Epithelial cell of esophagus (primary cell): ENCODE measurements at regions not wholly inside any gene's neighbourhood (a gene's known extent, or its start where the extent isn't known, plus 50 kb on each side); places are given as distances from the start of the nearest gene placed in this dataset.

Experiments used
- DNase-seq: peaks from one replicate; pipeline ENCODE4 v3.0.0; 2010; ENCODE audit warnings: low read depth
- H3K4me3 ChIP-seq: 2 replicates; pipeline ENCODE4 v1.5.1; 2011; ENCODE audit warnings: mild to moderate bottlenecking, low read length, control low read depth
- TF ChIP-seq, protein P1 (sequence below): IDR thresholded peaks from 2 replicates; pipeline ENCODE4 v1.5.1; 2011; ENCODE audit warnings: low read depth, mild to moderate bottlenecking, low read length, control low read depth, inconsistent platforms; ENCODE audit not compliant: insufficient read depth; ENCODE audit errors: missing control alignments

DNA sequence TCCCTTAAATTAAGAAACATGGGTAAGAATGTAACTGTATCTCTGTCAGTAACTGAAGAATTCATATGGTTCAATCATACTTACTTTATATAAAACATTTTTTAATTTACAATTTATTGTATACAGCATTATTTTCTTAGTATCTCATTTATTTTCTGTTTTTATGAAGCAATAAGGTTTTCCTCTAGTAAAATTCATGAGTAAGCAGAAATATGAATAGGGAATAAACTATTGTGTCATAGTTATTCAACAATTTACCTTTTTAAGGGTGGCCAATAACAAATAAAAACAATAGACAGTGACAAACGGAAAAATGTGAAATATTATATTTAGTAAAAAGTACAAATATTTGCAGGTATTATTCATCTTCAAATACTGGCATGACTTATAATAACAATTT is 624.4 kb downstream of the TECRL start:
- TF ChIP-seq, protein P1, sequence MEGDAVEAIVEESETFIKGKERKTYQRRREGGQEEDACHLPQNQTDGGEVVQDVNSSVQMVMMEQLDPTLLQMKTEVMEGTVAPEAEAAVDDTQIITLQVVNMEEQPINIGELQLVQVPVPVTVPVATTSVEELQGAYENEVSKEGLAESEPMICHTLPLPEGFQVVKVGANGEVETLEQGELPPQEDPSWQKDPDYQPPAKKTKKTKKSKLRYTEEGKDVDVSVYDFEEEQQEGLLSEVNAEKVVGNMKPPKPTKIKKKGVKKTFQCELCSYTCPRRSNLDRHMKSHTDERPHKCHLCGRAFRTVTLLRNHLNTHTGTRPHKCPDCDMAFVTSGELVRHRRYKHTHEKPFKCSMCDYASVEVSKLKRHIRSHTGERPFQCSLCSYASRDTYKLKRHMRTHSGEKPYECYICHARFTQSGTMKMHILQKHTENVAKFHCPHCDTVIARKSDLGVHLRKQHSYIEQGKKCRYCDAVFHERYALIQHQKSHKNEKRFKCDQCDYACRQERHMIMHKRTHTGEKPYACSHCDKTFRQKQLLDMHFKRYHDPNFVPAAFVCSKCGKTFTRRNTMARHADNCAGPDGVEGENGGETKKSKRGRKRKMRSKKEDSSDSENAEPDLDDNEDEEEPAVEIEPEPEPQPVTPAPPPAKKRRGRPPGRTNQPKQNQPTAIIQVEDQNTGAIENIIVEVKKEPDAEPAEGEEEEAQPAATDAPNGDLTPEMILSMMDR: no peak
- no peak for DNase-seq
- H3K4me3 ChIP-seq: no peak overlapping the region

DNA sequence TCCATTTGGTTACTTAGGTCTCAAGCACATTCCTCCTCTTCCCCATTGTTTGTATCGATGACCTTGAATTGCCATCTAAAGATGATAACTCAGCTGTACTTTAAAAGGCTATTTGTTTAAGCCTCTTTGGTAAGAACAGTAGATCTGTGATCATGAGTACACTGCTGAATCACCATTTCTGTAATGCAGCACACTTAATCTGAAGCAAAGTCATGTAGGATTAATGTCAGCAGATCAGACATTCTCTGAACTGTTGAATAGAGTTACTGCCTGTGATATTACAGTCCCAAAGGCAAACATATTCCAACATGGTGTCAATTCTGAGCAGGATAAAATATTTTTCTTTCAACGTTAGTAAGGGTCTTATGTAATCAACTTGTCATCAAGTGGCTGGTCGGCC is 631.6 kb downstream of the TECRL start:
- no peak overlapping the region for H3K4me3 ChIP-seq
- DNase-seq: no peak
- TF ChIP-seq, protein P1: no peak

DNA sequence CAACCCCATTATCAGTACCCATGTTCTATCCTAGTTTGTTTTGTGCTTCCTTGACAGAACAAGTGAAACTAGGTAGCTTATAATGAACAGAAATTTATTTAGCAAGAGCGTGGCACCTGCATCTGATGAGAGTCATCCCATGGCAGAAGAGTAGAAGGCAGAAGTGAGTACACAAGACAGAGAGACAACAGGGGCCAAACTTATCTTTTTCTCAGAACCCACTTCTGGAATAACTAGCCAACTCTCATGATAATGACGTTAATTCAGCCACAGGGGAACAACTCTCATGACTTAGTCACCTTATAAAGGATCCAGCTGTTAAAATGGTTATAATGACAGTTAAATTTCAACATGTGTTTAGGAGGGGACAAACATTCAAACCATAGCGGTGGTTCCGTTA is 644.9 kb downstream of the TECRL start:
- TF ChIP-seq, protein P1: no peak
- no peak for DNase-seq
- no peak overlapping the region for H3K4me3 ChIP-seq

DNA sequence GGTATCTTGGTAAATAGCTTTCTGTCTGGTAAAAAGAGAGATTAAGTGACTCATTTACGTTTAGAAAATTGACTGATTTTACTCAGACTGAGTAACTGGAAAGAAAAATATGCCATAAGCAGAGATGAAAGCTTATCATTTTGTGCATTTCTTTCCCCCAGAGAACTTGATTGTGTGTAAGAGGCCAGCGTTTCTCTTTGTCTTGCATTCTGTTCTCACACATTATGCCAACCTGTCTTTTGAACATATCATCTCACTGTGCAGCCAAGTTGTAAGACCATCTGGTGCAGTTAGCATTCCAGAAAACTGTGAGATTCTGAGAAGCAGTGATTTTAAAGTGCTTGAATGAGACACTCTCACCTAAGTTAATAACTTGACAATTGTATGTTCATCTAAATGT is 651.3 kb downstream of the TECRL start:
- TF ChIP-seq, protein P1: no peak
- no peak overlapping the region for H3K4me3 ChIP-seq
- DNase-seq: no peak

DNA sequence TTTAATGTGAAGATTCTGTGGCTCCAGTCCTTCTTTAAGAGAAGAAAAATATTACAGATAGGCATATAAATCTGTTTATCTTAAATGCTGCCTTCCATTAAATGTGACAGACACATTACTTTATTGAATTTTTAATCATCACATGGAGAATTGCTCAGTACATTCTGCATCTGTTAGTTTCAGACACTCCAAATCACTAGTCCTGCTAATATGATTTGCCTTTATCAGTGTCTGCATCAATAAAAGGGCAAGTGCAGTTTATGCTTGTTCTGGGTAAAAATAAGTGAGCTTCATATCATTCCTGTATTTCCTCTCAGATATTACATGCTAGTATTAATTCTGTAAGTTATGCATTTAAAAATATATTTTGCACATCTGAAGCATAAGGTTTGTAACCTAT is 666.4 kb downstream of the TECRL start:
- no peak overlapping the region for H3K4me3 ChIP-seq
- no peak for DNase-seq
- TF ChIP-seq, protein P1: no peak

DNA sequence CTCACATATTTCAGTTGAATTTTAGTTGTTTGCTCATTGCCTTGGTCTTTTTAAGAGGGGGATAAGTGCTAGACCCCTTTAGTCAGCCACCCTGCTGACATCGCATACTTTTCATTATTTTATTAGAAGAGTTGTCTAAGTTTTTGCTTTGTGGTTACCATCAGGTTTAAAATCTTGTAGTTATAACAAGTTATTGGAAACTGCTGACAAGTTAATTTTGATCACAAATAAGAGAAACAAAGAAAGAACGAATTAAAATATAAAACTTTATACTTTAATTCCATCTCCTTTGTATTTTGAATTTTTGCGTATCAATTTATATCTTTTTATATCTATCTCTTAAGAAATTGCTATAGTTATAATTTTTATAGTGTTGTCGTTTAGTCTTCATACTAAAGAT is 679.7 kb downstream of the TECRL start:
- no peak for DNase-seq
- H3K4me3 ChIP-seq: no peak overlapping the region
- TF ChIP-seq, protein P1: no peak

DNA sequence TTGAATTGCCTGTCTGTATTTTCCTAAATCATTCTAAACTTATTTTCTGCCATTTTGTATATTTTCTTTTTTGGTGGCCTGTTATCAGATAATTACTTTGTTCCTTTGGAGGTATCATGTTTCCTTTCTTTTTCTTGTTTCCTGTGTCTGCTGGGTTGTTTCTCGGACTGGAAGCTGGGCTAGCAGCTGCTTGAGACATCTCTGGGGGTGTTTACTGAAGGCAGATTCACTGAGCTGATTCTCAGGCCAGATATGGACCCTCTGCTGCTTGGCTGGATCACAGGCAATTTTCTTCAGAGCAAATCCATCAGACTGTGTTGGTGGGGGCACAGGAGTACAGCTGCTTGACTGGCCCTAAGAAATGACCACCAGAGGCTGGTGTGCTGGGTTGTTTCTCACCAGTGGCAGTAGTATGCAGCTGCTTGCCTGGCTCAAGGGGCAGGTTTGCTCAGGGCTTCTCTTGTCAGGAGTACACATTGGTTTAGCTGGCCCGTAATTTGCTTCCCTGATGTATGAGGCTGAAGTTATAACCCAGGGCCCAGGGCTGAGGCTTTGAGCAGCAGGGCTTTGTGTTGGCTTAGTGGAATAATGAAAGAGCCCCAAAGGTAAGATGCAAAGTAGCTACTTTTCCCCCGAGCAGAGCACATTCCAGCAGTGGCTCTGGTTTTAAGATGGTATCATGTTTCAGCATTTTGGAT is 680.6 kb downstream of the TECRL start:
- H3K4me3 ChIP-seq: no peak overlapping the region
- TF ChIP-seq, protein P1: no peak
- no peak for DNase-seq
